Ovary (tissue), 7 donors: ENCODE measurements at regions not wholly inside any gene's neighbourhood (a gene's known extent, or its start where the extent isn't known, plus 50 kb on each side); places are given as distances from the start of the nearest gene placed in this dataset.

Experiments
- DNase-seq, 5 donors: peaks; one replicate each; pipeline ENCODE4 v3.0.0-alpha.2; 2019 to 2020
- H3K27ac ChIP-seq, 2 donors: fragments of 200-600 bp; one replicate each; pipeline versions ENCODE4 v1.5.1 to v1.8.0; 2019 to 2022
- H3K27me3 ChIP-seq: fragments of 200-600 bp; one replicate; pipeline ENCODE4 v1.8.0; 2022
- H3K36me3 ChIP-seq: fragments of 200-600 bp; sonication (generic); one replicate; pipeline ENCODE4 v1.5.1; 2019
- H3K4me1 ChIP-seq: one replicate; pipeline ENCODE4 v1.8.1; 2013; ENCODE audit warnings: mild to moderate bottlenecking, moderate library complexity; ENCODE audit not compliant: insufficient read depth
- H3K4me3 ChIP-seq: fragments of 200-600 bp; sonication (generic); one replicate; pipeline ENCODE4 v1.5.1; 2017
- H3K9me3 ChIP-seq, 2 donors: fragments of 200-600 bp in 1 of 2; sonication (generic) in 1 of 2; one replicate each; pipeline versions ENCODE4 v1.5.1 to v1.8.1; 2013 to 2019; ENCODE audit warnings: mild to moderate bottlenecking in 1 of 2, moderate library complexity in 1 of 2
- EP300 ChIP-seq: sonication (generic); formaldehyde crosslinking; IDR thresholded peaks from one replicate; pipeline ENCODE4 v1.6.1; 2017; ENCODE audit warnings: antibody characterized with exemption
- POLR2A ChIP-seq: fragments of 450-650 bp; IDR thresholded peaks from one replicate; pipeline ENCODE4 v1.6.1; 2017; ENCODE audit warnings: antibody characterized with exemption, mild to moderate bottlenecking, moderate library complexity
- WGBS, 3 donors: extraction: QIAGEN DNeasy Blood & Tissue Kit in 1 of 3; methylation state at CpG; one replicate each; pipeline versions ENCODE4 v1.1.5 to v1.1.7; 2013 to 2017; 5-methylcytosine and 5-hydroxymethylcytosine counted together
- intact Hi-C, 4 donors: fragments of 100-400 bp; cut with DNase I; formaldehyde crosslinking; loops; one replicate each; pipeline versions ENCODE4 v1.11.0 to v1.15.1; 2022 to 2023
- TF ChIP-seq, protein P1 (sequence below), 3 donors: fragments of 450-650 bp in 2 of 3; fragments of 200-600 bp in 1 of 3; IDR thresholded peaks; one replicate each; pipeline versions ENCODE4 v1.5.1 to v1.8.0; 2016 to 2022; ENCODE audit warnings: antibody characterized with exemption in 3 of 3, mild to moderate bottlenecking in 1 of 3
- donor health status: DM: no; HTN: no; CAD: no; lungs with moderate emphysema.
- donor health status: DM: no; HTN: no; CAD: no.
- donor health status: Bipolar disorder and iron deficiency.
- donor health status: DM: no; HTN: no; CAD: no.
- donor health status: DM: yes; HTN: yes; CAD: no.

DNA sequence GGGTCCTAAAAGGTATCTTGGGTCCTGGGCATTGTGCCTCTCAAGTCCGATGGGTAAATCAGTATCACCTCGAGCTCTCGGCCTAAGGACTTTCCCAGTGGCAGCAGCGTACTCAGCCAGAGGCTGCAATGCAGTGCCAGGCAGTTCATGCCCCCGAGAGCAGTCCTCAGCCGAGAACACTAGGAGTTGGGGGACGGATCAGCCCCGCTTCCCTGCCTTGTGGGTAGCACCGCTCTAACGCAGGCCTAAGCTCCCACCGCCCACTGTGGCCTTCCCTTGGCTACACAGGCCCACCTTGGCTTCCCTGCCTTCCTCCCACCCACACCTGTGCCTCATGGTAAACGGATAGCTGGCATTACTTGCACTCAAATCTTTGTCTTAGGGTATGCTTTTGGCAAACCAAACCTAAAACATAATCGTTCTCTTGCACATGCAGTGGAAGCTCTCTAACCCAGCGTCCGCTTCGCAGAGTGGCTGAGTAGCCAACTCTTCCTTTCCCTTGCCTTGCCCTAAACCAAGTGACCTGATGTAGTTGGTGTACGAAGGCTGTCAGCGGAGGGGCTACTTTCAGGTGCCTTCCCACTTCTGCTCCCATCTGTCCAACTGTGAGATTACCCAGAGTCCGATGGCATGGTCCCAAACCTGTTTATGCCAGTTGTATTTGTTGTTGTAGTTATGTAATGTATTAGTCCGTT lies 73.2 kb upstream of the CHST15 start:
- intact Hi-C loops, result no loop called here
- WGBS, 3 donors, result 87 to 97% (median 91%) methylated on average over 20 of the region's 20 CpGs
- Histone ChIP-seq H3K27me3 (no peaks in the 10 kb centered on the region), H3K4me3 (no peak overlapping the region), H3K9me3 (no peaks in the 10 kb centered on the region), H3K27ac (no peak overlapping the region), H3K4me1 (peaks cover 4% of the 10 kb centered on the region), H3K36me3 (no peaks in the 10 kb centered on the region)
- TF ChIP-seq POLR2A, result no peak
- TF ChIP-seq, protein P1, sequence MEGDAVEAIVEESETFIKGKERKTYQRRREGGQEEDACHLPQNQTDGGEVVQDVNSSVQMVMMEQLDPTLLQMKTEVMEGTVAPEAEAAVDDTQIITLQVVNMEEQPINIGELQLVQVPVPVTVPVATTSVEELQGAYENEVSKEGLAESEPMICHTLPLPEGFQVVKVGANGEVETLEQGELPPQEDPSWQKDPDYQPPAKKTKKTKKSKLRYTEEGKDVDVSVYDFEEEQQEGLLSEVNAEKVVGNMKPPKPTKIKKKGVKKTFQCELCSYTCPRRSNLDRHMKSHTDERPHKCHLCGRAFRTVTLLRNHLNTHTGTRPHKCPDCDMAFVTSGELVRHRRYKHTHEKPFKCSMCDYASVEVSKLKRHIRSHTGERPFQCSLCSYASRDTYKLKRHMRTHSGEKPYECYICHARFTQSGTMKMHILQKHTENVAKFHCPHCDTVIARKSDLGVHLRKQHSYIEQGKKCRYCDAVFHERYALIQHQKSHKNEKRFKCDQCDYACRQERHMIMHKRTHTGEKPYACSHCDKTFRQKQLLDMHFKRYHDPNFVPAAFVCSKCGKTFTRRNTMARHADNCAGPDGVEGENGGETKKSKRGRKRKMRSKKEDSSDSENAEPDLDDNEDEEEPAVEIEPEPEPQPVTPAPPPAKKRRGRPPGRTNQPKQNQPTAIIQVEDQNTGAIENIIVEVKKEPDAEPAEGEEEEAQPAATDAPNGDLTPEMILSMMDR (IDR thresholded peaks at IDR 0.05), result no peak
- TF ChIP-seq EP300, result no peak
- DNase-seq, result peak in 2 of 5 donors; percentile 7 to 15

DNA sequence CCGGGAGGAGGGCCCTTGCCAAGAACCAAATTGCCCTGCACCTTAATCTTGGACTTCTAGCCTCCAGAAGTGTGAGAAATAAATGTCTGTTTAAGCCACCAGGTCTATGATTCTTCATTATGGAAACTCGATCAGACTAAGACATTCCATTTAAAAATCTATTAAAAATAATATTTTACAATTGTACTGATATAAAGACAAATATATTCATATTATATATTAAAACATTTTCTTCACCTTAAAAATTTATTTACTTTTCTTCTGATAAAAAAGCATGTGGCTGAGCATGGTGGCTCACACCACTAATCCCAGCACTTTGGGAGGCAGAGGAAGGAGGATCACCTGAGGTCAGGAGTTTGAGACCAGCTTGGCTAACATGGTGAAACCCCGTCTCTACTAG lies 72.4 kb upstream of the CHST15 start:
- H3K27ac ChIP-seq, result no peak overlapping the region
- no peaks in the 10 kb centered on the region for H3K27me3 ChIP-seq
- peaks cover 7% of the 10 kb centered on the region for H3K4me1 ChIP-seq
- DNase-seq, result no peak
- no peaks in the 10 kb centered on the region for H3K9me3 ChIP-seq
- H3K36me3 ChIP-seq, result no peaks in the 10 kb centered on the region
- H3K4me3 ChIP-seq, result no peak overlapping the region
- intact Hi-C loops, result no loop called here
- 94 to 96% (median 94%) methylated on average over 3 of the region's 3 CpGs for WGBS, 3 donors
- TF ChIP-seq POLR2A, result no peak
- TF ChIP-seq, protein P1 (IDR thresholded peaks at IDR 0.05), result no peak

DNA sequence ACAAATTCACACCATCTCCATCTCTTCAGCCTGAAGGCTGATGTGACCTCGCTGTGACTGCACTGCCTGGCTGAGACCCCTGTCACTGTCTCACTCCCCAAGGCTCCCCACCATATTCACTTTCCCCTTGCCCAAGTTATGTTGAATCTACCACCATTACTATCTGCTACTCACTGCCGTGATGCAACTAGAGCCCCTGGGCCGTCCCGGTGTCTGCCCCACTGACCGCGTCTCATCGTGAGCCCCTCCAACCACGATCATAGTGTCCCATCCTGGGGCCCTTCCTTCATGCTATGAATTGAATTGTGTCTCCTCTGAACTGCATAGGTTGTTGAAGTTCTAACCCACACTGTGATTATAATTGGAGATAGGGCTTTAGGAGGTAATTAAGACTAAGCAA lies 71.9 kb upstream of the CHST15 start:
- no peak for DNase-seq
- intact Hi-C loops, result no loop called here
- no peak overlapping the region for H3K4me3 ChIP-seq
- no peaks in the 10 kb centered on the region for H3K9me3 ChIP-seq
- no peak overlapping the region for H3K27ac ChIP-seq
- no peaks in the 10 kb centered on the region for H3K27me3 ChIP-seq
- H3K4me1 ChIP-seq, result peaks cover 9% of the 10 kb centered on the region
- WGBS, 3 donors, result 86 to 97% (median 92%) methylated on average over 8 of the region's 8 CpGs
- TF ChIP-seq EP300 (no peak), POLR2A (no peak)
- TF ChIP-seq, protein P1 (IDR thresholded peaks at IDR 0.05), result no peak
- no peaks in the 10 kb centered on the region for H3K36me3 ChIP-seq

DNA sequence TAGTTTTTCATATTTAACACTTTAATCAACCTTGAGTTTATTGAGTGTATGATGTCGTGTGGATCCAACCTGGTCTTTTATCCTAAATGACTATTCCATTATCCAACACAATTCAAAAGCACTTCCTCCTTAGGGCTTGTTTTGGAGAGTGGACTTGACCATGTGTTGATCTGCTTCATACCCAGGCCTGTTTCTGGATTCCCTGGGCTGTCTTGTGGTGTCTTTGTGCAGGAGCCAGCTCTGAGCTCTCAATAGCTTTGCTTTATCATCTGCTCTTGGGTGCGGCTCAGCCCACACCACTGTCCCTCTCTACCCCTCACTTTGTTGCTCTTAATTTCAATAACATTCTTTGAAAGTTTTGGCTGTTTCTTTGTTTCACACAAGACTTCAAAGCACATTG lies 70.9 kb upstream of the CHST15 start:
- Histone ChIP-seq H3K4me3 (no peak overlapping the region), H3K4me1 (peaks cover 12% of the 10 kb centered on the region), H3K36me3 (no peaks in the 10 kb centered on the region), H3K27me3 (no peaks in the 10 kb centered on the region), H3K9me3 (no peaks in the 10 kb centered on the region), H3K27ac (no peak overlapping the region)
- no peak for DNase-seq
- 35 to 51% (median 40%) methylated on average over 2 of the region's 2 CpGs for WGBS, 3 donors
- intact Hi-C loops, result no loop called here
- TF ChIP-seq EP300 (no peak), POLR2A (no peak)
- TF ChIP-seq, protein P1 (IDR thresholded peaks at IDR 0.05), result no peak
